Transverse colon (tissue), 4 donors: ENCODE measurements at regions not wholly inside any gene's neighbourhood (a gene's known extent, or its start where the extent isn't known, plus 50 kb on each side); places are given as distances from the start of the nearest gene placed in this dataset.
A peak's percentile ranks its signal among the peaks of the same experiment; 100 is the strongest.

Experiments
- DNase-seq: peaks from one replicate; pipeline ENCODE4 v3.0.0-alpha.2; 2019
- H3K27ac ChIP-seq, 4 donors: fragments of 200-600 bp; sonication (generic); 2 replicates each; pipeline ENCODE4 v1.5.1; 2016 to 2018; ENCODE audit warnings: inconsistent platforms in 4 of 4
- H3K27me3 ChIP-seq: fragments of 200-600 bp; sonication (generic); 2 replicates; pipeline ENCODE4 v1.5.1; 2017; ENCODE audit warnings: inconsistent platforms
- H3K36me3 ChIP-seq, 4 donors: fragments of 200-600 bp; sonication (generic); 2 replicates each; pipeline ENCODE4 v1.5.1; 2017 to 2019; ENCODE audit warnings: inconsistent platforms in 4 of 4
- H3K4me1 ChIP-seq, 4 donors: fragments of 200-600 bp; sonication (generic); 2 replicates each; pipeline ENCODE4 v1.5.1; 2017 to 2020; ENCODE audit warnings: inconsistent platforms in 4 of 4
- H3K4me3 ChIP-seq, 4 donors: fragments of 200-600 bp; sonication (generic); 1 replicate in 1 of 4; 2 replicates in 3 of 4; pipeline versions ENCODE4 v1.5.1 to v1.6.1; 2017 to 2019; ENCODE audit warnings: inconsistent platforms in 4 of 4
- H3K9me3 ChIP-seq, 2 donors: fragments of 200-600 bp; sonication (generic); 2 replicates each; pipeline ENCODE4 v1.5.1; 2017 to 2019; ENCODE audit warnings: inconsistent platforms in 2 of 2
- CTCF ChIP-seq, 5 experiments: fragments of 200-600 bp in 3 of 5; fragments of 450-650 bp in 2 of 5; sonication (generic) in 3 of 5; IDR thresholded peaks; 1 replicate in 2 of 5; 2 replicates in 3 of 5; pipeline ENCODE4 v1.5.1; 2016 to 2017; ENCODE audit warnings: antibody characterized with exemption in 5 of 5, inconsistent platforms in 3 of 5, mild to moderate bottlenecking in 2 of 5, moderate library complexity in 1 of 5
- EP300 ChIP-seq: sonication (generic); formaldehyde crosslinking; IDR thresholded peaks from one replicate; pipeline ENCODE4 v1.6.1; 2017; ENCODE audit warnings: antibody characterized with exemption, low read depth
- POLR2A ChIP-seq: fragments of 450-650 bp; IDR thresholded peaks from one replicate; pipeline ENCODE4 v1.6.1; 2016; ENCODE audit warnings: antibody characterized with exemption, mild to moderate bottlenecking, moderate library complexity
- POLR2AphosphoS5 ChIP-seq, 3 donors: sonication (generic); formaldehyde crosslinking; IDR thresholded peaks; one replicate each; pipeline ENCODE4 v1.6.1; 2016; ENCODE audit warnings: antibody characterized with exemption in 3 of 3
- WGBS, 2 donors: methylation state at CpG; one replicate each; pipeline ENCODE4 v1.1.5; 2018; ENCODE audit warnings: low coverage in 1 of 2; 5-methylcytosine and 5-hydroxymethylcytosine counted together
- in situ Hi-C, 4 donors: fragments of 200-750 bp; cut with MboI; loops; one replicate each; pipeline versions ENCODE4 v1.15.0 to v1.15.1; 2017; ENCODE audit warnings: low sequenced_read_pairs in 3 of 4, low pct_ligation_motif_present in 1 of 4, low pct_unique_long_range_greater_than_20kb in 1 of 4
- intact Hi-C: fragments of 100-400 bp; cut with DNase I; formaldehyde crosslinking; loops from one replicate; pipeline ENCODE4 v1.15.1; 2023; ENCODE audit warnings: low total_unique reads

GRCh38 chr4:123708902-123709301, 312.3 kb downstream of the SPRY1 start:
- H3K4me1 ChIP-seq: no peaks in the 10 kb centered on the region
- no peak overlapping the region for H3K4me3 ChIP-seq
- intact Hi-C loops (no loop called here), in situ Hi-C loops (no loop called here)
- no peaks in the 10 kb centered on the region for H3K9me3 ChIP-seq
- 88% methylated on average over 2 of the region's 2 CpGs; no CpG with 5 or more reads in 1 of the 2 donors for WGBS, 2 donors
- TF ChIP-seq POLR2AphosphoS5 (IDR thresholded peaks at IDR 0.05): no peak
- TF ChIP-seq CTCF (IDR thresholded peaks at IDR 0.05): no peak
- no peak for TF ChIP-seq EP300
- TF ChIP-seq POLR2A: no peak
- no peaks in the 10 kb centered on the region for H3K36me3 ChIP-seq
- no peak overlapping the region for H3K27ac ChIP-seq
- no peak for DNase-seq
- no peaks in the 10 kb centered on the region for H3K27me3 ChIP-seq

GRCh38 chr4:123709336-123709735, 312.7 kb downstream of the SPRY1 start:
- no peak overlapping the region for H3K27ac ChIP-seq
- no peaks in the 10 kb centered on the region for H3K27me3 ChIP-seq
- peak; percentile 52 for DNase-seq
- 93 to 100% methylated on average over 1 to 3 of the region's 3 CpGs for WGBS, 2 donors
- no peaks in the 10 kb centered on the region for H3K4me1 ChIP-seq
- intact Hi-C loops: no loop called here
- no peak for TF ChIP-seq EP300
- no peak for TF ChIP-seq CTCF (IDR thresholded peaks at IDR 0.05)
- TF ChIP-seq POLR2A: no peak
- no peak for TF ChIP-seq POLR2AphosphoS5 (IDR thresholded peaks at IDR 0.05)
- H3K36me3 ChIP-seq: no peaks in the 10 kb centered on the region
- H3K9me3 ChIP-seq: no peaks in the 10 kb centered on the region
- in situ Hi-C loops: no loop called here
- H3K4me3 ChIP-seq: no peak overlapping the region

- intact Hi-C loops: no loop called here
- no peak for DNase-seq
- H3K27ac ChIP-seq: no peak overlapping the region
Measured at GRCh38 chr4:123731035-123731434, 334.4 kb downstream of the SPRY1 start.

DNA sequence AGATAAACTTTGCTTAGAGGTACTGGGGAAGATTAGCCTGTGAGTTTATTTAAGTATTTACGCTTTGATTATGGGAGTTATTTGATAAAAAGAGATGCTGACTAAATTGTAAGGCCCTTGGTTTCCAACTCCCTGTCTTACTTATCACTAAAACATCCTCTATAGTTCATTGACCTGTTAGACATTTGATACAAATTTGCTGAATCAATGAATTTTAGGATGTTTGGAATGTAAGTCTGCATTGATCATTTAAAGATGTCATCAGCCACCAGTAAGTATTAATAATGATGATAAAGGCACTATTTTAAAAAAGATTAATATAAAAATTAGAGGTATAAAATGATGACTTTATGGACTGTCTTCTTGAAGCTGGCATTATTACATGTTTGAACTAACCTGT, 340.6 kb downstream of the SPRY1 start:
- H3K4me1 ChIP-seq: no peaks in the 10 kb centered on the region
- intact Hi-C loops (no loop called here), in situ Hi-C loops (no loop called here)
- no peaks in the 10 kb centered on the region for H3K9me3 ChIP-seq
- no peaks in the 10 kb centered on the region for H3K27me3 ChIP-seq
- TF ChIP-seq POLR2AphosphoS5 (IDR thresholded peaks at IDR 0.05) (no peak), CTCF (IDR thresholded peaks at IDR 0.05) (no peak), POLR2A (no peak), EP300 (no peak)
- no peaks in the 10 kb centered on the region for H3K36me3 ChIP-seq
- no peak for DNase-seq
- no peak overlapping the region for H3K4me3 ChIP-seq
- H3K27ac ChIP-seq: no peak overlapping the region
- WGBS, 2 donors: 75 to 89% methylated on average over 1 of the region's 1 CpG

More at GRCh38 chr4:123731035-123731434, 334.4 kb downstream of the SPRY1 start:
- no peak for TF ChIP-seq CTCF (IDR thresholded peaks at IDR 0.05)
- no peak for TF ChIP-seq POLR2A
- no peak for TF ChIP-seq EP300
- no peak for TF ChIP-seq POLR2AphosphoS5 (IDR thresholded peaks at IDR 0.05)
- 67 to 80% methylated on average over 1 of the region's 1 CpG for WGBS, 2 donors
- Histone ChIP-seq H3K27me3 (no peaks in the 10 kb centered on the region), H3K4me1 (no peaks in the 10 kb centered on the region), H3K4me3 (no peak overlapping the region), H3K9me3 (no peaks in the 10 kb centered on the region), H3K36me3 (no peaks in the 10 kb centered on the region)
- in situ Hi-C loops: no loop called here
